ENCODE measurements at regions not wholly inside any gene's neighbourhood (a gene's known extent, or its start where the extent isn't known, plus 50 kb on each side); places are given as distances from the start of the nearest gene placed in this dataset.

DNA sequence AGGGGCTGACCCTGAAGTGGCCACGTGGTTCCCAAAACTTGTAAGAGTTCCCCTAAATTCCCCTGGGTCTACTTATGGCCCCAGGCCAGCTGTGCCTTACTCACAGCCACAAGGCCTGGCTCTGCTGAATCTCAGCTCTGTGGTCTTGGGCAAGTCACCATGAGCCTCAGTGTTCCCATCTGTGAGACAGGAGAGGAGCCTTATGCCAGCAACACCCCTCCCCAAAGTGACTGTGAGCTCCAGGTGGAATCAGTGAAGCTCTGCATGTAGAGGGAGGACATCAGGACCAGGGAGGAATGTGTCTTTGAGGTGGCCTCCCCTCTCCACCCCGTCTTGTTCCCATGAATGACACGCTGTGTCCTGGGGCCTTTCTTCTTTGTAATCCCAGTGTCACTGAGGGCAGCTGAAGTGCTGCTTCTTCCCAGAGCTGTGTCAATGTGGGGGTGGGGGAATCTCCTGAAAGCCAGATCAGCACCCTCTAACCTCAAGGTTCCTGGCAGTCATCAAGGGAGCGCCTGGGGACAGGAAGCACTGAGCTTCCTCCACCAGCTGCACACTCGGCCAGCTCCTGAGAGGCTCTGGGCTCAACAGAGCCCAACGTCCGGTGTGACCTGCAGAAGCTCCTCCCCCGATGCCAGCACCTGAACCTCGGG lies 258.9 kb downstream of the UACA start:
- DNase-seq, result no peak

DNA sequence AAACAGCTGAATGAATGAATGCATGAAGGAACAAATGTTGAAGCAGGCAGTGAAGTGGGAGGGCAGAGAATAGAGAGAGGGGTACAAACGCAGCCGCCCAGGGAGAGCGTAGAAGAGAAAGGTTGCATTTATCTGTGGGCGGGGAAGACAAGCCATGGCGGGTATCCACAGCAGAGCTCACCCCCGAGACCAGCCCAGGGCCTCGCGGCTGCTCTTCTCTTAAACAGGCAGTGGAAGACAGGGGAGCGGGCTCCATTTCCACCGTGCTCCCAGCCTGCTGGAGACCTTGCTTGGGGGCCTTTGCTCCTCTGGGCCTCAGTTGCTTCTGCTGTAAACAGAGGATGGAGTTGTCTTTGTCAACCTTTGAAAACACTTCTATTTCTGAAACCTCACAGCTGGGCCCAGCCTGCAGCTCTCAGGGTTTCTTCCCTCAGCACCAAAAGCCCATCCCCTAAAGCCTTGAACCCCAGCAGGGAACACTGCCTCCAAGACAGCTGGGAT lies 259.5 kb downstream of the UACA start:
- DNase-seq, result no peak

DNA sequence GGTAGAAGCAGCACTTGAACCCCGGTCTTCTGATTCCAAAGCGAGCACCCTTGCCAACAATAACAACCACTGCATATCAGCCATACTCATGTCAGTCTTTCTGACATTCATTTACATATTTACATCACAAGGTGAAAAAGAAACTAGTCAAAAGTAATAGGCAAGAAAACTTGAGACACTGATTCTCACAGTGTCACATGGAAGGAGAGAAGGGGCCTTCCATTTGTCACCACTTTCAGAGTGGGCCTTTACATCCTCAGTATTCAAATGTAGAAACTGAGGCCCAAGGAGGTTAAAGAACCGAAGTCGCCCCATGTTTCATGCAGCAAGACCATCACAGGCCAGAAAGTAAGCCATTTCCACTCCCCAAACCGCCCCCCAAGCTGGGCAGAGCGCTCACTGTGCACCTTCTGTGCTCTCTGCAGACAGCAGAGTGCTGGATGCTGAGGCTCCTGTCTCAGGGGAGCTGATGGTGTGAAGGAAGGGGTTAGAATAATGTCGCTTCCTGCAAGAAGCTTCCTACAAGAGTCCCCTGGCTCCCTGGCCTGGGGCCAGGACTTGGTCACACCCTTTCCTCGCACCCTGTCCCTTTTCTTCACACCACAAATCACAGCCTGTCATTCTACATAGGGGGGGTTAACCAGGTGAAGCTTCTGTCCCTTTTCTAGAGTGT lies 260.1 kb downstream of the UACA start:
- no peak for DNase-seq

DNA sequence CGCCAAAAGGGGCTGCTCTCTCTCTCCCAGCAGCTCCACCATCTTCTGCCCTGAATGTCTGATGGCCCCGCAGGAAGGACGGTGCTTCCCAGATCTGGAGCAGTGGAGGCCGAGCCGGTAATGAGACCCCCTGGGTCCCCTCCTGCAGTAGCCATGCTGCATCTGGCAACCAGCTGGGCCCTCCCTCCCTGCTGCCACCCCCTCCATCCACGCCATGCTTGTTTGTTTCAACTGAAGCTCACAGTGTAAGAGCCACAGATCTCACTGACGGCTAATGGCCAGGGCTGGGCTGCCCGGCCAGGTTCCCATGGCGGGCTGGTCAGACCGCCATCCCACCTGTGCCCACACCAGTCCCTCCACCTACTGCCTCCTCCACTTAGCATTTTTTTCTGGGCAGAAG lies 260.8 kb downstream of the UACA start:
- no peak for DNase-seq

DNA sequence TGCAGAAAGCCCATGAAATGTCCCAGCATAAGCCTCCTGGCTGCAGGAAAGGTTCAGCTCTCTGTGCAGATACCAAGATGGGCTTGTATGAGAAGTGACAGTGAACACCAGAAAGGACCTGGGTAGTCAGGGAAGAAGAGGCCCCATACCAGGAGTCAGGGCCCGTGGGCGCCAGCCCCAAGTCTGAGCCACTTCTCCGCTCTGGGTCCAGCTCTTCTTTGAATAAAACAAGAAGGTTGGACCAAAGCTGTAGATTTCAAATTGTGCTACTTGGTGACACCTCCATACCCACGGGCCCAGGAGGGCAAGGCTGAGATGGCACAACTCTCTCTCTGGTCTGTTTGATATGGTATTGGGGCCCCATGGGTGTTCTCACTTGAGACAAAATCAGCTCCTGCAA lies 261.5 kb downstream of the UACA start:
- no peak for DNase-seq

DNA sequence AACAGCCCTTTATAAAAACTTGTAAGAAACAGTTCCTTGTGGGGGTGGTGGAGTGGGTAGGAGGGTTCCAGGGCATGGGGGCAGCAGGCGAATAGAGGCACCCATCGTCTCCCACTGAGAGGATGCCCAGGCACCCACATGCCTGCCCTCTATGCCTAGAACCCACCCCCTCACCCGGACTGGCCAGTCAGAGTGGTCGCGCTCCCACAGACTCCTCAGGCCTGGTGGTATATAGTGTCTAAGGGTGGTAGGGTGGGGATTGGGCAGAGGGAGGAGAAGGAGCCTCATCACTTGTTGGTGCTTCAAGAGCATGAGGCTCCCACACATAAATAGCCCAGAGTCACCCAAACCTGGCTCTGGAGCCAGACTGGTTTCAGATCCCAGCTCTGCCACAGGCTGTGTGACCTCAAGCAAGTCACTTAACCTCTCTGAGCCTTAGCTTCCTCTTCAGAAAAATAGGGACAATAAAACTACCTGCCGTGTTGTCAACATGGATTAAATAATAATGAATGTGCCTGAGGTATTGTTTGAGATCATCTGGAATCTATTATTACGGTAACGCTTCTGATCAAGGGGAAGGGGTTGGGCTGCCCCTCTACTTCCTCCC lies 262.1 kb downstream of the UACA start:
- DNase-seq, result no peak

DNA sequence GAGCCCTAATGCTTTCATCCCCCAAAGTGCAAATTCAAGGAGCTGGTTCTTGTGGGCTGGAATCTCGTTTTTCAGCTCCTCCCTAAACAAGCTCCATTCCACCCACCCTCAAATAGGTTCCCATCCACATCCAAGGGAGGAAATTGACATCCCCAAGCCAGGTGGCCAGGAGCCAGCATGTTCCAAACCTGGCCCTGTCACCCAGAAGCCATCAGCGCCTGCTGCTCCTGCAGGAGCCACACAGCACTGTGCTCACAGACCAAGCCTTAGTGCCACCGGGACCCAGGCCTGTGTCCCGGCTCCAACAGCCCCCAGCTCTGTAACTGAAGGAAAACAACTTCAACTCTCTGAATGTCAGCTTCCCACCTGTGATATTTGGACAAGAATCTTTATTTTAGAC lies 263.6 kb downstream of the UACA start:
- no peak for DNase-seq

DNA sequence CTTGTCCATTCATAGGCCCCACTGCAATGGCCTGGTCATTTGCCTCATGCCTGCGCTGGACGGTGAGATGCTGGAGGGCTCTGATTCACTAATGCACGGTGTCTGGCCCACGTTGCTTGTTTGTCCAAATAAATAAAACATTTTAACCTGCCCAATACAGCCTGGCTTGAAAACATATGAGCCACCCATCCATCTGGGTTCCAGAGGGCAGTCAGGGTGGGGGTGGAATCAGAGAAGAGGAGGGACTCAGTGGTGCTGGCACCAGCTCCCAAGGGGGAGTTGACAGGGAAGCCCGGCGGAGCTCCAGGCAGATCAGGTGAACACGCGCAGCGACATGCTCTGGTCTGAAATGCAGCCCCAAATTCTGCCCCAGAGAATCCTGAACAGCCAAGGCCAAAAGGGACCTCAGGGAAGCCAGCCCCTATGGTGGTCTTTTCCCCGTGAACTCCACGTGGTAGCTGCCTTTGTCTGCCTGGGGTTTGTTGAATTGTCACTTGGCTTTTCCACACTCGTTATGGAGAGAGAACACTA lies 265.2 kb downstream of the UACA start:
- no peak for DNase-seq

DNA sequence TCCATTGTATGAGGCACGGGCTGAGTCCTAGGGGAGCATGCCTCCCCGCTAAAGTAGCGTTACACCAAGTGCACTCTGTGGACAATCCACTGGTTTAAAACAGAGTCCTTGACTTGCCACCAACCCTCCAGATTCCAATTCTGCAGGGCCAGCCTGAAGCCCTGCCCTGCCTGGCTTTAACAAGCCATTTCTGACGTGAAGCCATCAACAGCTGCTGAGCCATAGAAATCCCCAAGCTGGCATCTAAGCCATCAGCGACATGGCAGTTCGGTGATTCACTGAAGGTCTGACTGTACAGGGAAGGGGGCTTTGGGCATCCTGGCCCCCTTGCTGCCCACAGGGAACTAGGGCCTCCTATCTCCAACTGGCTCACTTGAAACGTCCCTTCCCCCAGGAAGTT lies 265.7 kb downstream of the UACA start:
- no peak for DNase-seq

DNA sequence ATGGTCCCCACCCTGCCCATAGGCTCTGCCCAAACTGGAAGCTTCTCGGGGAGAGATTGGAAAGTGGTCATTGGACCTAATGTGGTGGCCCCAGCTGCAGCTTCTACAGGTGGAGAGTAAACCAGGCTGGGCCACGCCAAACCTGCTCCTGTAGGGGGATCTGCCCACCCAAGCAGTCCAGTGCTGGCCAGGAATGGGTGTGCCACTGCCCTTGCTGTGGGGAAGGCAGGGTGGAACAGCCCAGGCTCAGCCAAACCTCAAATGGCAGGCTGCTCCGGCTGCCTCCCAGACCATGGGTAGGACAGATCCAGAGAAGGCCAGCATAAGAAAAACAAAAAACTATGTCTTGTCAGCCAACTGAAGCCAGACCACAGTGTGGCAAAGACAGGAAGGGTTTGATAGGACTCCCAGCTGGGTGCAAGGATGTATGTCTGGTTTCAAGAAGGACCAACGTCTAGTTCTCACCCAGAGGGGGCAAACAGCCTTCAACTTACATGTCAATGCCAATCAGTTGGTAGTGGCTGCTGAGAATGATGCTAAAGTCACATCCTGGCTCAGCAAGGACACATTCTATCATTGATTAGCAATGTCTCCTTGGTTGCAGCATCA lies 267.3 kb downstream of the UACA start:
- no peak for DNase-seq

DNA sequence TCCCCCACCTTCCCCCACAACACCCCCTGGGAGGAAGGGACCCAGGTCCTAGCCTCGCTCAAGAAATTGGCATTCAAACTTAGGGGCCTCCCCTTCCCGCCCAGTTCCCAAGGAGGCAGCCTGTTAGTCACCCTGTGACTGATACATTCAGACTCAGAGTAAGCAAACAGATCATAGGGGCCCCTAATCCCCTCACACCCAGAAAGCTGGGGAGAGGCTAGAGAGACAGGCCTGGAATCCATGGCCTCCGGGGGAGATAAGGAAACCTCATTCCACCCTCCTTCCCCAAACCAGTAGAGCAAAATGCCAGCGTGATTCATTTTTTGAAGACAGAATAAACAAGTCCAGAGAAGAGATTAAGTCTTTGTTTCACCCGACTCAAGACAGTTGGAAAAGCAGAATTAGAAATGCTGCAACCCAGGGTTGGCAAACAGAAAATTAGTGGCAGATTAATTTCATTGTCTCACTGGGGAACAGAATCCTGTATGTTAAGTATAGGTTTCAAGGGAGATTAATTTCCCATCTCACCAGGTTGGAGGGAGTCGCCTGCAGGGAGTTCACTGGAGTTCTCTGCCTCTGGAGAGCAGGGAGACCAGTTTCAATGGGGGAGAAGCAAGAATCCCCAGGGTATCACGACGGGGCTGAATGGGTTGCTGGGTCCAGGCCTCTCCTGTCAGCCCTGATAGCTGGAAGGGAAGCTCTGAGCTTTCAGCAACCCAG lies 268.3 kb downstream of the UACA start:
- DNase-seq, result peak in 2 of 3 experiments; percentile 69 to 85

DNA sequence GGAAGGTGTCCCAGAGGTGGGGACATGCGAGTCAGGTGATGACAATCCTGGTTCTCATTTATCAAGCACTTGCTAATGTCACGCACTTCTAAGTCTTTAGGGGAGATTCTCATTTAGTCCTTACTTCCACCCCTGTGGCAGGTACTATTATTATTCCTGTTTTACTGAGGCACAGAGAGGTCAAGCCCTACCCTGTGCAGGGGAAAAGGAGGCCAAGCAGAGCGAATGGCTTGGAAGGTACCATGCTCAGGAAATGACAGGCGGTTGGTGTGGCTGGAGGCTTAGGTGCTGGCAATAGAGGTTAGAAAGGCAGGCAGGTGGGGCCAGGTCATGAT lies 268.9 kb downstream of the UACA start:
- DNase-seq, result no peak

DNA sequence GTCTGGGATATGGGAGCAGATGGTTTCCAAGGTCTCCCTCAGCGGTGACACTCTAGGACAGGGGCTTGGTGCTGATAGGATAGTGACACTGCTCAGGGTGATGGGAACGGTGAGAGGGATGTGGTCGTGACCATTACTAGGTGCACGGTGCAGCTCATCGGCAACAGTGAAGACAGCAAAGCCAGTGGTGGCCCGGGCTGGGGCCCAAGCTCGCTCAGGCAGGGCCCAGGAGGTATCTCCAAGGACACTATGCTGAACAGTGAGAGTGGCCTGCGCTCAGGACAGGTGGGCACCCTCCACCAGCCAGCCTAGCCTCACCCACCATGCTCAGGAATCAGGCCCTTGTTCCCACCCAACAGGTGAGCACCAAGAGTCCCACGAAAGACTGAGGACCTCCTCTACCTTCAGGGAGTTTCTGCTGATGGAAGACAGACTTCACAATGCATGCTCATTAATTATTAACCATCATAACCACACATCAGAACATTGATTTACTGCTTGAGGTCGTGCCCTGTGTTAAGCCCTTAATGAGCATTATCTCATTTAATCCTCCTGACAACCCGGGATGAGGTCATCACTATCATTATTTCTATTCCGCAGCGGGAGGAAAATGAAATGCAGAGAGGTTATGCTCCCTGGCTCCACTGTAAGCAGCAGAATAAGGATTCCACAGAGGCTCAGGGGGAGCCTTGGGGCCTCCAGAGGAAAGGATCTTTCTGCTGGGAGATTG lies 269.4 kb downstream of the UACA start:
- DNase-seq, result peak in 1 of 3 experiments; percentile 25

DNA sequence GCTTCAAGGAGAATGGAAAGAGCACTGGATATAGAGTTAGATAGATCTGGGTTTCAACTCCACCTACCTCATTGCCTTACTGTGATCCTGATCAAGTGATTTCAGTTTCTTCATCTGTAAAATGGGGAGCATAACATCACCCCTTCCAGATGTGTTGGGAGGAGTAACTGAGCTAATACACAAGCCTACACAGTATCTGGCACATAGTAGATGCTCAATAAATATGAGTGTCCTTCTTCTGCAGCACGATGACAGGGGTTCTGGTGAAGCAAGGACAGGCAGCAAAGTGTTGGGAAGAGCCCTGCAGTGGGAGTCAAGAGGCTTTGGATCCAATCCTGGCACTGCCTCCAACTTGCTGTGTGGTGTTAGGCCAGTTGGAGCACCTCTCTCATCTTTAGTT lies 270.0 kb downstream of the UACA start:
- no peak for DNase-seq

DNA sequence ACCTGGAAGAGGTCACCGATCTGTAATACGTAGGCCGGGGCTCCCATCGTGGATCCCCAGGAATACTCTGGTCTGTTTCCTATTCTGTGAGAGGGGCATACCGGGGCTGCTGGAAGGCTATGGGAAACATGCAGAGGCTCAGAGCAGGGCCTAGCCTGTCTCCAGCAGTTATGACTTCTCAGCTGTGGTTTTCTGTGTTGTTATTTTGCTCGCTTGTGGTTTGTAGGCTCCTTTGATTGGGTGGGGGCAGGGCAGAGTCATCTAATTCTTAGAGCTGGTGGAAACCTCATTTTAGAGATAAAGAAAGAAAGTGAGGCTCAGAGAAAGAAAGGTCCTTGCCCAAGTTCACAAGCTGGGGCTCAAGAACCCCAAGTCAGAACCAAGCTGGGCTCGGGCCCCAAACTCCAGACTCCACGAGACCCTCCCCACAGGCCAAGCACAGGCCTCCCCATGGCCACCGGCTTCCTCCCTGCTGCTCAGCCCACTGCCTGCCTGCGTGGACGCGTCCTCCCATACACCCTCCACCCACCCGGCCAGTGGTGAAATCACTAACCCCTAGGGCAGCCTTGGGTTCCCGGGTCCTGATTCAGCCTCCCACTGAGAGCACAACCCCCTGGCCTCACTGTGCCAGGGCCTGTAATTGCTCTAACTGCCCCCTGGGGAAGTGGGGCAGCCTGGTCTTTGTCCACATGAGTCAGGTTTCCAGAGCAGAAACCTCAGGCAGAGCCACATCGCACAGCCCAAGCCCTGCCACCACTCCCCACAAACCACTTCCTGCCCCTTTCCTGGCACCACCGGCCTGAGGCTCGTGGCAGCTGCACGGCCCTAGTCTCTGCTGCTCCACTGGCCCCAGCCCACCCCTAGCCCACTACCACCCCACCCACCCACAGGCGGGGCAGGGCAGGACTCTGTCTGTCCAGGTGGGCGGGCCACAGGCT lies 270.8 kb downstream of the UACA start:
- peak in 1 of 3 experiments; percentile 18 for DNase-seq

DNA sequence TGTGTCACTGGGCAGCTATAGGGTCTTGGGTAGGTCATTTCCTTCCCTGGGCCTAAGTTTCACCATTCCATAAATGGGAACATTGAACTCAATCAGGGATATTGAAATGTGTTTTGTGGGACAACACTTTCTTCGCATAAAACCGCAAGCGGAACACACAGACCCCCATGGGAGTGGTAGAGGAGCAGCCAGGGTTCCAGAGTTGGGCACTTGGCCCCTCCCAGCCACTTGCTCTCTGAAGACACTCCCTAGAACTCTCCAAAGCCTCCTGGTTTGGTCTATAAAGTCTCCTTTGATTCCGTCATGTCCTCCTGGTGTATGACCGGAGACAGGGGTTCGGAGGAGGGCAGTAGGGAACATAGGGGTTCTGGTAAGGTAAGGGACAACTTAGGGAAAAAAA lies 271.7 kb downstream of the UACA start:
- DNase-seq, result no peak

DNA sequence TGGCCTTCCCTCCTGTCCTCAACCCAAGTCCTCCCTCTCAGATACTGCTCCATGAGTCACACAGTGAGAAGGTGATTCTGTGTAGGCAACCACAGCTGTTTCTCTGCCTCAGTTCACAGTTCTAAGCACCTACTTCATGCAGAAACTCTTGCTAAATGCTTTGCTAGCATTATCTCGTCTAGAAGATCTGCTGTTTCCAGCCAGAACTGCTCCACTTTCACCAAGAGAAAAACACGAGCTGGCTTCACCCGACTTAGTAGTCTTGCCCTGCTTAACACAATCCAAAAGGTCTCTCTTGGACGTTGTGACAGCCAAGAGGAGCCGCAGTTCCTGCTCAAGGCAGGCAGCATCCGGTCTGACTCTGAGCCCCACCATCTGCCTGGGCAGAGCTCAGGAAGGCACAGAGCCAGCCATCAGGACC lies 272.1 kb downstream of the UACA start:
- DNase-seq, result no peak

DNA sequence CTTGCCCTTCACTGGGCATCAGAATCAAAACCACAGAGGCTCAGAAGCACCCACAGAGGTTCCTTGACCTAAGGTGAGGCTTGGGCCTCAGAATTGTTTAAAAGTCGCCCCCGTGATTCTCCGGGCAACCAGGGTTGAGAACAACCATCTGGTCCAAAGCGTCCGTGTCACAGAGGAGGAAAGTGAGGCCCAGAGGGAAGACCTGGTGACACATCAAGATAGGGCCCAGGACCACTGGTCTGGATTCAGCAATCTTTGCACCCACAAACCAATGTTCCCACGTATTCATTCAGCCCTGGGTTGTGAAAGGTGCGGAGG lies 272.6 kb downstream of the UACA start:
- DNase-seq, result no peak

DNA sequence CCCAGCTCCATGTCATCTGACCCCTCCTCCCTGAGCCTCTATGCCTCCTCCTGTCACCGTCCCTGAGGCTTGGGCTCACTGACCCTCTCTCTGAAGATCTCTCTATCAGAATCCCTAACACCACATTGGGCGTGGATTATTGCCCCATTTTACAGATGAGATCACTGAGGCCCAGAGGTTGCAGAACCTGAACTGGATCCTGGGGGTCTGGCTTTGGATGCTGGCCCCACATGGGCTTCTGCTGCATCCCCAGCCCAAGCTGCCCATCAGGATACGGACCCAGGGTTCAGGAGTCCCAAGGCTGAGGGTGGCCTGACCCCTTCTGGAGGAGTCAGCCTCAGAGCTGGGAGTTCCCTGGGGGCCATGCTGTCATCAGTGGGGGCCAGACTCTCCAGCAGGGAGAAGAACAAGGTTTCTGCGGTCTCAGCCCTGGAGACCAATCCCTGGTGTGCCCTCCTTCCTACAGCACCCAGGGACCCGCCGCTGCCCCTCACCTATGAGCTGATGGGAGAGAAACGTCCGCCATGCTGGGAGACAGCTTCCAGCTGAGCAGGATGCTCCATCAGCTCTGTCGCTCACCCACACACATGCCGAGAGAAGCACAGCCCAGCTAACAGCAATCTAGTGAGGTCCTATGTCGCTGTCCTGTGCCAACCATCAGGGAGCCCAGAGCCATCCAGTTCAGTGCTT lies 273.1 kb downstream of the UACA start:
- DNase-seq, result no peak

DNA sequence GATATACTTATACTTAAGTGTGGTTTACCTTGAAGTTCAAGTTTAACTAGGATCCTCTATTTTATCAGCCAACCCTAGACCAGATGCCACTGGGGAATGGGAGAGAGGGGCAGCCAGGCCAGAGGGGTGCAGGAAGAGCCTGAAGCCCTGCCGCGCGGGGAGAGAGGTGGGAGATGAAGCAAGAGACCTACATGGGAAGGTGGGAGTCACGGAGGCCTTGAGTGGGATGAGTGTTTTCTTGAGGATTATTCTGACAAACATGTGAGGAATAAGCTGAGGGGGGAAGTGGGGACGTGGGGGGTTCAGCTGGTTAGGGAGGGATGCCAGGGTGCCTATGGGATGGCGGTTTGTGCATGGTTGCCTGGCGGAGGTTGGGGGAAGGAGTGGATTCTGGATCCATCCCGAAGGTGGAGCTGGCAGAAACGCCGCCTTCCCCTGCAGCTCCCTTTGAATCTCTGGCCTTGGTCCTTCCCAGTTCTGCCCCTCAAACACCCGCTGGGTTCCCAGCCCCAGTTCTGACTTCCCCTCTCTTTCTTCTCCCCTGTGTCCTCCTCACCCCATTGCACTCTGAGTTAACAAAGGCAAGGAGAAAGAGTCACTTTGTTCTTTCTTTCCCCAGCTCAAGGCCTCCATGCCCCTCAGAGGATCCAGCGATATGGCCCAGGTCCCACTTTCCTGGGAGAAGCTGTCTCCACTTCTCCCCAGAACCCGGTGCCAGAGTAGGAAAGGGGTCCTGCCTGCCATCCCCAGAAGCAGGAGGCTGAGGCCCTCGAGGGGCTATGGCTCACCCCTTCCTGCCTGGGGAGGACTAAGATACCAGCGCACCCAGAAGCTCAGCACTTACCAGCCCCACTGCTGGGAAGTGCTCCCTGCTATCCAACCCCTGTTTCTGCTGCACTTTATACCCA lies 274.2 kb downstream of the UACA start:
- DNase-seq, result no peak
